Mesendoderm (in vitro differentiated cells): ENCODE measurements at regions not wholly inside any gene's neighbourhood (a gene's known extent, or its start where the extent isn't known, plus 50 kb on each side); places are given as distances from the start of the nearest gene placed in this dataset.

Experiments
- DNase-seq: peaks from one replicate; pipeline ENCODE4 v3.0.0; 2013
- H2AK5ac ChIP-seq: 2 replicates; pipeline ENCODE4 v1.6.1; 2013; ENCODE audit warnings: low read length, inconsistent platforms
- H2BK120ac ChIP-seq: 2 replicates; pipeline ENCODE4 v1.6.1; 2013; ENCODE audit warnings: low read depth, mild to moderate bottlenecking, low read length, moderate library complexity, mixed read lengths
- H2BK15ac ChIP-seq: replicated peaks from 2 replicates; pipeline ENCODE4 v1.6.1; 2013; ENCODE audit warnings: low read depth, mild to moderate bottlenecking, moderate library complexity
- H2BK5ac ChIP-seq: 2 replicates; pipeline ENCODE4 v1.6.1; 2013; ENCODE audit warnings: low read length, inconsistent platforms
- H3K18ac ChIP-seq: 2 replicates; pipeline ENCODE4 v1.6.1; 2013; ENCODE audit warnings: mild to moderate bottlenecking, low read length, mixed read lengths
- H3K23ac ChIP-seq: one replicate; pipeline ENCODE4 v1.6.1; 2013; ENCODE audit warnings: low read length
- H3K27ac ChIP-seq: 2 replicates; pipeline ENCODE4 v1.5.1; 2013; ENCODE audit warnings: low read depth, mild to moderate bottlenecking, inconsistent platforms, low read length, moderate library complexity
- H3K27me3 ChIP-seq: 2 replicates; pipeline ENCODE4 v1.6.1; 2013; ENCODE audit warnings: low read length, control low read depth, mild to moderate bottlenecking, inconsistent platforms; ENCODE audit not compliant: insufficient read depth, poor library complexity
- H3K36me3 ChIP-seq: 2 replicates; pipeline ENCODE4 v1.6.1; 2013; ENCODE audit warnings: low read length, inconsistent platforms; ENCODE audit not compliant: control insufficient read depth, insufficient read depth
- H3K4ac ChIP-seq: one replicate; pipeline ENCODE4 v1.6.1; 2013; ENCODE audit warnings: low read depth, mild to moderate bottlenecking, low read length, moderate library complexity
- H3K4me1 ChIP-seq: 2 replicates; pipeline ENCODE4 v1.6.1; 2013; ENCODE audit warnings: low read depth, low read length, inconsistent platforms; ENCODE audit not compliant: control insufficient read depth
- H3K4me2 ChIP-seq: 2 replicates; pipeline ENCODE4 v1.6.1; 2013; ENCODE audit warnings: low read length
- H3K4me3 ChIP-seq: 2 replicates; pipeline ENCODE4 v1.5.1; 2013; ENCODE audit warnings: mild to moderate bottlenecking, low read length
- H3K56ac ChIP-seq: one replicate; pipeline ENCODE4 v1.6.1; 2013; ENCODE audit warnings: low read length
- H3K79me1 ChIP-seq: 2 replicates; pipeline ENCODE4 v1.6.1; 2013; ENCODE audit warnings: low read length, inconsistent platforms
- H3K79me2 ChIP-seq: 2 replicates; pipeline ENCODE4 v1.6.1; 2013; ENCODE audit warnings: mild to moderate bottlenecking, low read length; ENCODE audit not compliant: control insufficient read depth, insufficient read depth
- H3K9ac ChIP-seq: 2 replicates; pipeline ENCODE4 v1.6.1; 2013; ENCODE audit warnings: low read length, inconsistent platforms
- H4K5ac ChIP-seq: one replicate; pipeline ENCODE4 v1.6.1; 2013; ENCODE audit warnings: low read length
- H4K8ac ChIP-seq: one replicate; pipeline ENCODE4 v1.6.1; 2013; ENCODE audit warnings: low read depth, mild to moderate bottlenecking, control low read depth, low read length, moderate library complexity
- WGBS: extraction: QIAGEN DNeasy Blood & Tissue Kit; methylation state at CpG from one replicate; pipeline ENCODE4 v1.1.7; 2013; ENCODE audit warnings: low lambda C conversion rate, missing lambda C conversion rate; ENCODE audit not compliant: insufficient coverage; ENCODE audit errors: extremely low coverage; 5-methylcytosine and 5-hydroxymethylcytosine counted together

GRCh38 chr4:126172126-126172525, 857.4 kb downstream of the FAT4 start:
- no peak for DNase-seq
- WGBS, result no CpG with 5 or more reads among the region's 1 CpG

GRCh38 chr4:126174627-126175026, 859.9 kb downstream of the FAT4 start:
- H3K23ac ChIP-seq, result no peak overlapping the region
- no peak overlapping the region for H3K4me2 ChIP-seq
- H3K56ac ChIP-seq, result no peak overlapping the region
- no peak overlapping the region for H3K9ac ChIP-seq
- no peaks in the 10 kb centered on the region for H3K27me3 ChIP-seq
- no peak overlapping the region for H3K4ac ChIP-seq
- DNase-seq, result no peak
- no peak overlapping the region for H2AK5ac ChIP-seq
- no peak overlapping the region for H2BK120ac ChIP-seq
- no peak overlapping the region for H3K27ac ChIP-seq
- H3K36me3 ChIP-seq, result no peaks in the 10 kb centered on the region
- no peak overlapping the region for H2BK15ac ChIP-seq
- H3K4me3 ChIP-seq, result no peak overlapping the region
- H3K79me1 ChIP-seq, result no peaks in the 10 kb centered on the region
- no CpG with 5 or more reads among the region's 2 CpGs for WGBS
- H2BK5ac ChIP-seq, result no peak overlapping the region
- no peak overlapping the region for H4K5ac ChIP-seq
- no peak overlapping the region for H4K8ac ChIP-seq
- no peak overlapping the region for H3K18ac ChIP-seq
- no peaks in the 10 kb centered on the region for H3K4me1 ChIP-seq
- no peaks in the 10 kb centered on the region for H3K79me2 ChIP-seq

More at GRCh38 chr4:126172126-126172525, 857.4 kb downstream of the FAT4 start:
- Histone ChIP-seq H3K18ac (no peak overlapping the region), H3K79me2 (no peaks in the 10 kb centered on the region), H2BK5ac (no peak overlapping the region), H2BK120ac (no peak overlapping the region), H3K27ac (no peak overlapping the region), H4K8ac (no peak overlapping the region), H3K36me3 (no peaks in the 10 kb centered on the region), H4K5ac (no peak overlapping the region), H3K4me2 (no peak overlapping the region), H3K27me3 (no peaks in the 10 kb centered on the region), H2AK5ac (no peak overlapping the region), H3K9ac (no peak overlapping the region), H3K4ac (no peak overlapping the region), H3K23ac (no peak overlapping the region), H3K79me1 (no peaks in the 10 kb centered on the region), H3K4me1 (no peaks in the 10 kb centered on the region), H2BK15ac (no peak overlapping the region), H3K56ac (no peak overlapping the region), H3K4me3 (no peak overlapping the region)

- no peak overlapping the region for H3K4ac ChIP-seq
- H3K18ac ChIP-seq, result no peak overlapping the region
- H3K36me3 ChIP-seq, result no peaks in the 10 kb centered on the region
- H2BK5ac ChIP-seq, result no peak overlapping the region
- no peaks in the 10 kb centered on the region for H3K4me1 ChIP-seq
- H3K9ac ChIP-seq, result no peak overlapping the region
- H3K23ac ChIP-seq, result no peak overlapping the region
- DNase-seq, result no peak
- no peak overlapping the region for H3K4me2 ChIP-seq
- no peak overlapping the region for H4K8ac ChIP-seq
- H3K27me3 ChIP-seq, result no peaks in the 10 kb centered on the region
- no peaks in the 10 kb centered on the region for H3K79me1 ChIP-seq
- H3K27ac ChIP-seq, result no peak overlapping the region
- H3K56ac ChIP-seq, result no peak overlapping the region
- no peak overlapping the region for H3K4me3 ChIP-seq
- no peak overlapping the region for H2BK15ac ChIP-seq
- no peak overlapping the region for H2AK5ac ChIP-seq
- H3K79me2 ChIP-seq, result no peaks in the 10 kb centered on the region
- no peak overlapping the region for H4K5ac ChIP-seq
- H2BK120ac ChIP-seq, result no peak overlapping the region
Observed at GRCh38 chr4:126180642-126181041, 865.9 kb downstream of the FAT4 start.

GRCh38 chr4:126182336-126182735, 867.6 kb downstream of the FAT4 start:
- Histone ChIP-seq H4K5ac (no peak overlapping the region), H4K8ac (no peak overlapping the region), H3K9ac (no peak overlapping the region), H3K4me2 (no peak overlapping the region), H2BK5ac (no peak overlapping the region), H3K79me1 (no peaks in the 10 kb centered on the region), H3K56ac (no peak overlapping the region), H3K27ac (no peak overlapping the region), H2BK15ac (no peak overlapping the region), H2BK120ac (no peak overlapping the region), H3K23ac (no peak overlapping the region), H3K4me1 (no peaks in the 10 kb centered on the region), H3K79me2 (no peaks in the 10 kb centered on the region), H2AK5ac (no peak overlapping the region), H3K36me3 (no peaks in the 10 kb centered on the region), H3K27me3 (no peaks in the 10 kb centered on the region), H3K4ac (no peak overlapping the region), H3K4me3 (no peak overlapping the region), H3K18ac (no peak overlapping the region)
- WGBS, result no CpG with 5 or more reads among the region's 1 CpG
- DNase-seq, result no peak

- Histone ChIP-seq H2BK15ac (no peak overlapping the region), H3K79me2 (no peaks in the 10 kb centered on the region), H3K27me3 (no peaks in the 10 kb centered on the region), H3K36me3 (no peaks in the 10 kb centered on the region), H3K23ac (no peak overlapping the region), H3K4me2 (no peak overlapping the region), H2AK5ac (no peak overlapping the region), H4K8ac (no peak overlapping the region), H3K4ac (no peak overlapping the region), H3K18ac (no peak overlapping the region), H4K5ac (no peak overlapping the region), H3K4me3 (no peak overlapping the region), H2BK120ac (no peak overlapping the region), H3K56ac (no peak overlapping the region), H2BK5ac (no peak overlapping the region), H3K9ac (no peak overlapping the region), H3K27ac (no peak overlapping the region), H3K4me1 (no peaks in the 10 kb centered on the region), H3K79me1 (no peaks in the 10 kb centered on the region)
- no CpG with 5 or more reads among the region's 2 CpGs for WGBS
- DNase-seq, result no peak
Observed at GRCh38 chr4:126182786-126183185, 868.0 kb downstream of the FAT4 start.

GRCh38 chr4:126183206-126183605, 868.5 kb downstream of the FAT4 start:
- Histone ChIP-seq H3K56ac (no peak overlapping the region), H2BK120ac (no peak overlapping the region), H3K4me2 (no peak overlapping the region), H3K9ac (no peak overlapping the region), H2BK5ac (no peak overlapping the region), H2AK5ac (no peak overlapping the region), H2BK15ac (no peak overlapping the region), H3K27ac (no peak overlapping the region), H4K8ac (no peak overlapping the region), H3K4me3 (no peak overlapping the region), H3K4ac (no peak overlapping the region), H3K4me1 (no peaks in the 10 kb centered on the region), H3K18ac (no peak overlapping the region), H3K27me3 (no peaks in the 10 kb centered on the region), H3K79me2 (no peaks in the 10 kb centered on the region), H3K79me1 (no peaks in the 10 kb centered on the region), H3K36me3 (no peaks in the 10 kb centered on the region), H3K23ac (no peak overlapping the region), H4K5ac (no peak overlapping the region)
- no CpG with 5 or more reads among the region's 2 CpGs for WGBS
- DNase-seq, result no peak
